Osteoblast (primary cell): ENCODE measurements at regions not wholly inside any gene's neighbourhood (a gene's known extent, or its start where the extent isn't known, plus 50 kb on each side); places are given as distances from the start of the nearest gene placed in this dataset.
"Not testable (repeated sequence)": the region's sequence is repeated elsewhere in the genome, so short reads cannot be mapped to it uniquely, and the experiment has no call there.

ENCODE experiments used
- DNase-seq: peaks from one replicate; pipeline ENCODE4 v3.0.0; 2011; ENCODE audit warnings: low spot score, mixed read lengths; ENCODE audit not compliant: insufficient read length; ENCODE audit errors: missing footprints
- H2AFZ ChIP-seq: 2 replicates; pipeline ENCODE4 v1.6.0; 2011; ENCODE audit warnings: mild to moderate bottlenecking, low read length
- H3K27ac ChIP-seq: 2 replicates; pipeline ENCODE4 v1.5.1; 2011; ENCODE audit warnings: mild to moderate bottlenecking, low read depth, low read length, moderate library complexity
- H3K27me3 ChIP-seq: 2 replicates; pipeline ENCODE4 v1.6.0; 2012; ENCODE audit warnings: mild to moderate bottlenecking, control low read depth, inconsistent platforms, low read length, moderate library complexity; ENCODE audit not compliant: insufficient read depth
- H3K36me3 ChIP-seq: 2 replicates; pipeline ENCODE4 v1.5.1; 2011; ENCODE audit warnings: mild to moderate bottlenecking, low read length, control low read depth, moderate library complexity; ENCODE audit not compliant: insufficient read depth
- H3K4me1 ChIP-seq: 2 replicates; pipeline ENCODE4 v1.5.1; 2011; ENCODE audit warnings: mild to moderate bottlenecking, low read length, control low read depth, moderate library complexity; ENCODE audit not compliant: insufficient read depth
- H3K4me2 ChIP-seq: 2 replicates; pipeline ENCODE4 v1.6.0; 2011; ENCODE audit warnings: mild to moderate bottlenecking, low read length; ENCODE audit not compliant: insufficient read depth
- H3K4me3 ChIP-seq: fragments of 200-600 bp; sonication (generic); 3 replicates; pipeline ENCODE4 v1.5.1; 2012; ENCODE audit warnings: mild to moderate bottlenecking, low read length, inconsistent platforms; ENCODE audit not compliant: insufficient read depth
- H3K79me2 ChIP-seq: 2 replicates; pipeline ENCODE4 v1.6.0; 2012; ENCODE audit warnings: mild to moderate bottlenecking, low read length, control low read depth, inconsistent platforms; ENCODE audit not compliant: insufficient read depth
- H3K9me3 ChIP-seq: 2 replicates; pipeline ENCODE4 v1.5.1; 2011; ENCODE audit warnings: low read depth, low read length, control low read depth
- H4K20me1 ChIP-seq: 2 replicates; pipeline ENCODE4 v1.6.0; 2012; ENCODE audit warnings: mild to moderate bottlenecking, low read length, control low read depth; ENCODE audit not compliant: insufficient read depth
- TF ChIP-seq, protein P1 (sequence below): IDR thresholded peaks from 2 replicates; pipeline ENCODE4 v1.5.1; 2011; ENCODE audit warnings: mild to moderate bottlenecking, low read depth, low read length, moderate library complexity; ENCODE audit errors: extremely low read depth

DNA sequence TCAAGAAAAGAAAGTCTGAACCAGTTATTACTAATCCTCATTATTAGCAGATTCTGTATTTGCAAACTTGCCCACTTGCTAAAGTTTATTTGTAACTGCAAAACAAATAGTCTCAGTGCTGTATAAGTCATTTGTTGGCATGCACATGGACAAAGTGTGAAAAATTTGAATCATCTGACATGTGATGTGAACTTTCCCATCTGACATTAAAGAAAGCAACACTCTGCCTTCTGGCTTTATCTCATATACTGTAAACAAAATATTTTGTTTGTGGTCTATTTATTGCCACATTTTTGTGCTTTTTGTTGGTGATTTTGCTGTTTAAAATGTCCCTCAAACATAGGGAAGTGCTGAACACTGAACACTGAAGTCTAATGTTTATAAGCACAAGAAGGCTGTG is 513.8 kb downstream of the RPL10L start:
- Histone ChIP-seq H4K20me1 (no peaks in the 10 kb centered on the region), H3K4me3 (no peak overlapping the region), H3K36me3 (no peaks in the 10 kb centered on the region), H3K4me2 (no peak overlapping the region), H3K27ac (no peak overlapping the region), H3K27me3 (no peaks in the 10 kb centered on the region), H3K9me3 (no peaks in the 10 kb centered on the region), H2AFZ (no peak overlapping the region), H3K4me1 (no peaks in the 10 kb centered on the region), H3K79me2 (no peaks in the 10 kb centered on the region)
- TF ChIP-seq, protein P1, sequence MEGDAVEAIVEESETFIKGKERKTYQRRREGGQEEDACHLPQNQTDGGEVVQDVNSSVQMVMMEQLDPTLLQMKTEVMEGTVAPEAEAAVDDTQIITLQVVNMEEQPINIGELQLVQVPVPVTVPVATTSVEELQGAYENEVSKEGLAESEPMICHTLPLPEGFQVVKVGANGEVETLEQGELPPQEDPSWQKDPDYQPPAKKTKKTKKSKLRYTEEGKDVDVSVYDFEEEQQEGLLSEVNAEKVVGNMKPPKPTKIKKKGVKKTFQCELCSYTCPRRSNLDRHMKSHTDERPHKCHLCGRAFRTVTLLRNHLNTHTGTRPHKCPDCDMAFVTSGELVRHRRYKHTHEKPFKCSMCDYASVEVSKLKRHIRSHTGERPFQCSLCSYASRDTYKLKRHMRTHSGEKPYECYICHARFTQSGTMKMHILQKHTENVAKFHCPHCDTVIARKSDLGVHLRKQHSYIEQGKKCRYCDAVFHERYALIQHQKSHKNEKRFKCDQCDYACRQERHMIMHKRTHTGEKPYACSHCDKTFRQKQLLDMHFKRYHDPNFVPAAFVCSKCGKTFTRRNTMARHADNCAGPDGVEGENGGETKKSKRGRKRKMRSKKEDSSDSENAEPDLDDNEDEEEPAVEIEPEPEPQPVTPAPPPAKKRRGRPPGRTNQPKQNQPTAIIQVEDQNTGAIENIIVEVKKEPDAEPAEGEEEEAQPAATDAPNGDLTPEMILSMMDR: no peak
- DNase-seq: no peak

DNA sequence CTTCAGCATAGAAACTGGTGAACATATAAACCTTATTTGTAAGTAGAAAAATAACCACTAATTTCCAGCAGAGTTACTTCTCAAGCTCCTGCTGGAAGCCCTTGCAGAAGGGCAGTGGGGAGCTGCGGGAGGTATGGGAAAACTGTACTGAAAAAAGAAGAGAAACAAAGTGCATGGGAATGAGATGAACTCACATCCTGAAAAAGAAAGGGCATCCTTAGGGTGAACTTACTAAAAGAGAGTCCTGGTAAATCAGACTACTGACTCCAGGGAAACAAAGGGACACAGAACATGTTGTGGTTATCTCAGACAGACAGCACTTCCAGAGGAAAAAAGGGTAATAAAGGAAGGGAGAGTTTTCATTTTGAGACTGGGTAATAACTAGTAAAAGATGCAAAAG is 515.1 kb downstream of the RPL10L start:
- Histone ChIP-seq H3K4me2 (no peak overlapping the region), H3K4me1 (no peaks in the 10 kb centered on the region), H2AFZ (no peak overlapping the region), H3K4me3 (no peak overlapping the region), H3K9me3 (no peaks in the 10 kb centered on the region), H3K36me3 (no peaks in the 10 kb centered on the region), H4K20me1 (no peaks in the 10 kb centered on the region), H3K79me2 (no peaks in the 10 kb centered on the region), H3K27ac (no peak overlapping the region), H3K27me3 (no peaks in the 10 kb centered on the region)
- no peak for DNase-seq
- TF ChIP-seq, protein P1: no peak

GRCh38 chr14:46108228-46108627 is 543.4 kb downstream of the RPL10L start:
- TF ChIP-seq, protein P1: no peak
- Histone ChIP-seq H3K27ac (no peak overlapping the region), H4K20me1 (no peaks in the 10 kb centered on the region), H3K4me1 (no peaks in the 10 kb centered on the region), H3K4me3 (no peak overlapping the region), H3K4me2 (no peak overlapping the region), H3K9me3 (peaks cover 4% of the 10 kb centered on the region), H2AFZ (no peak overlapping the region), H3K27me3 (no peaks in the 10 kb centered on the region), H3K79me2 (no peaks in the 10 kb centered on the region), H3K36me3 (no peaks in the 10 kb centered on the region)
- DNase-seq: no peak

GRCh38 chr14:46100901-46101300 is 550.7 kb downstream of the RPL10L start:
- not testable (repeated sequence) for H2AFZ ChIP-seq, DNase-seq, H3K27ac ChIP-seq, H3K4me3 ChIP-seq, H4K20me1 ChIP-seq, H3K4me1 ChIP-seq, H3K36me3 ChIP-seq, H3K9me3 ChIP-seq, H3K4me2 ChIP-seq, H3K27me3 ChIP-seq, H3K79me2 ChIP-seq

GRCh38 chr14:46091819-46092218 is 559.8 kb downstream of the RPL10L start:
- Histone ChIP-seq H2AFZ (no peak overlapping the region), H3K36me3 (no peaks in the 10 kb centered on the region), H3K9me3 (no peaks in the 10 kb centered on the region), H3K4me3 (no peak overlapping the region), H3K79me2 (no peaks in the 10 kb centered on the region), H3K27me3 (no peaks in the 10 kb centered on the region), H3K27ac (no peak overlapping the region), H3K4me2 (no peak overlapping the region), H4K20me1 (no peaks in the 10 kb centered on the region), H3K4me1 (no peaks in the 10 kb centered on the region)
- TF ChIP-seq, protein P1: no peak
- no peak for DNase-seq
